Esophagus squamous epithelium (tissue), 5 donors: ENCODE measurements at regions not wholly inside any gene's neighbourhood (a gene's known extent, or its start where the extent isn't known, plus 50 kb on each side); places are given as distances from the start of the nearest gene placed in this dataset.

ENCODE experiments used
- DNase-seq: peaks from one replicate; lab custom pipeline; 2025; lab: John Stamatoyannopoulos, UW
- H3K27ac ChIP-seq, 4 donors: fragments of 200-600 bp; sonication (generic); one replicate each; pipeline ENCODE4 v1.5.1; 2016 to 2019; ENCODE audit warnings: mild to moderate bottlenecking in 1 of 4
- H3K27me3 ChIP-seq, 4 donors: fragments of 200-600 bp; sonication (generic); 1 replicate in 3 of 4; 2 replicates in 1 of 4; pipeline versions ENCODE4 v1.5.1 to v1.6.0; 2017 to 2021; ENCODE audit warnings: antibody characterized with exemption in 1 of 4
- H3K36me3 ChIP-seq, 3 donors: fragments of 200-600 bp; sonication (generic); one replicate each; pipeline ENCODE4 v1.5.1; 2016 to 2019
- H3K4me1 ChIP-seq, 3 donors: fragments of 200-600 bp; sonication (generic); one replicate each; pipeline ENCODE4 v1.5.1; 2017 to 2019
- H3K4me3 ChIP-seq, 4 donors: fragments of 200-600 bp; sonication (generic); 1 replicate in 3 of 4; 2 replicates in 1 of 4; pipeline ENCODE4 v1.5.1; 2016 to 2019; ENCODE audit warnings: mild to moderate bottlenecking in 2 of 4, moderate library complexity in 1 of 4
- H3K9me3 ChIP-seq, 3 donors: fragments of 200-600 bp; sonication (generic); one replicate each; pipeline ENCODE4 v1.5.1; 2016 to 2019
- POLR2A ChIP-seq, 4 donors: fragments of 450-650 bp; IDR thresholded peaks; one replicate each; pipeline ENCODE4 v1.6.1; 2017; ENCODE audit warnings: antibody characterized with exemption in 4 of 4, mild to moderate bottlenecking in 4 of 4, moderate library complexity in 3 of 4
- WGBS, 2 donors: methylation state at CpG; one replicate each; pipeline ENCODE4 v1.1.5; 2018; 5-methylcytosine and 5-hydroxymethylcytosine counted together
- intact Hi-C: fragments of 100-400 bp; cut with DNase I; formaldehyde crosslinking; loops from one replicate; pipeline ENCODE4 v1.15.0; 2022
- TF ChIP-seq, protein P1 (sequence below), 6 experiments: fragments of 450-650 bp in 4 of 6; fragments of 200-600 bp in 2 of 6; sonication (generic) in 2 of 6; IDR thresholded peaks; one replicate each; pipeline ENCODE4 v1.5.1; 2016 to 2019; ENCODE audit warnings: antibody characterized with exemption in 6 of 6, mild to moderate bottlenecking in 4 of 6, moderate library complexity in 4 of 6
- donor health status: DM: yes; HTN: yes; CAD: no.

DNA sequence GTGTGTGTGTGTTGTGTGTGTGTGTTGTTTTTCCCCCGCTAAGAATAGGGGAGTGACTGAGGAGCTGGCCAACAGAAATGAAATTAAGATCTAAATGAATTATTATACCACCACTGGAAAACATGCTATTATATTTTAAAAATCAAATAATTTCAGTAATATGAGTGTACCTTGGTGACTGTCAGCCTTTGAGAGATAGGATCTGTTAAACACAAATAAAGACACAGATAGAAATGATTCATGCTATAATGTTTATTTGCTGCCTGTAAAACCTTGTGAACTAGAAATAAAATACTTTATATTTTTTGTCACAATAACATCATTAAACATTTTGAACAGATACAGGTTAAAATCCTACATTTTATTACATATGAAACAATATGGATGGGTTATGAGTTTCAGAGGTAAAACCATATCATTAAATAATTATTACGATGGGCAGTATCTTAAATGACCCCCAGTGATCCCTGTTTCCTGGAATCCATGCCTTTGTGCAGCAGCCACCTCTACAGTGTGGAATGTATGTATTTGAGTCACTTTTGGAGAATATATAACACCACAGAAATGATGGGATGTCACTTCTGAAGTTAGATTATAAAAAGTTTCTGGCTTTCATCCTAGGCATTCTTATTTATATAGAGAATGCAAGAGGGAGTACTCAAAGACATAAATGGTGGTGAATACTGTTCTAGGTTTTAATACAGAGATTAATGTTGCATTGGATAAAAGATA lies 617.2 kb downstream of the CDH18 start:
- intact Hi-C loops = no loop called here
- Histone ChIP-seq H3K4me3 (no peak overlapping the region), H3K4me1 (no peaks in the 10 kb centered on the region), H3K27ac (no peak overlapping the region), H3K9me3 (no peaks in the 10 kb centered on the region), H3K36me3 (no peaks in the 10 kb centered on the region), H3K27me3 (no peaks in the 10 kb centered on the region)
- TF ChIP-seq, protein P1, sequence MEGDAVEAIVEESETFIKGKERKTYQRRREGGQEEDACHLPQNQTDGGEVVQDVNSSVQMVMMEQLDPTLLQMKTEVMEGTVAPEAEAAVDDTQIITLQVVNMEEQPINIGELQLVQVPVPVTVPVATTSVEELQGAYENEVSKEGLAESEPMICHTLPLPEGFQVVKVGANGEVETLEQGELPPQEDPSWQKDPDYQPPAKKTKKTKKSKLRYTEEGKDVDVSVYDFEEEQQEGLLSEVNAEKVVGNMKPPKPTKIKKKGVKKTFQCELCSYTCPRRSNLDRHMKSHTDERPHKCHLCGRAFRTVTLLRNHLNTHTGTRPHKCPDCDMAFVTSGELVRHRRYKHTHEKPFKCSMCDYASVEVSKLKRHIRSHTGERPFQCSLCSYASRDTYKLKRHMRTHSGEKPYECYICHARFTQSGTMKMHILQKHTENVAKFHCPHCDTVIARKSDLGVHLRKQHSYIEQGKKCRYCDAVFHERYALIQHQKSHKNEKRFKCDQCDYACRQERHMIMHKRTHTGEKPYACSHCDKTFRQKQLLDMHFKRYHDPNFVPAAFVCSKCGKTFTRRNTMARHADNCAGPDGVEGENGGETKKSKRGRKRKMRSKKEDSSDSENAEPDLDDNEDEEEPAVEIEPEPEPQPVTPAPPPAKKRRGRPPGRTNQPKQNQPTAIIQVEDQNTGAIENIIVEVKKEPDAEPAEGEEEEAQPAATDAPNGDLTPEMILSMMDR (IDR thresholded peaks at IDR 0.05) = no peak
- no peak for TF ChIP-seq POLR2A (IDR thresholded peaks at IDR 0.05)
- DNase-seq = no peak
- WGBS, 2 donors = 69 to 76% methylated on average over 2 of the region's 2 CpGs

DNA sequence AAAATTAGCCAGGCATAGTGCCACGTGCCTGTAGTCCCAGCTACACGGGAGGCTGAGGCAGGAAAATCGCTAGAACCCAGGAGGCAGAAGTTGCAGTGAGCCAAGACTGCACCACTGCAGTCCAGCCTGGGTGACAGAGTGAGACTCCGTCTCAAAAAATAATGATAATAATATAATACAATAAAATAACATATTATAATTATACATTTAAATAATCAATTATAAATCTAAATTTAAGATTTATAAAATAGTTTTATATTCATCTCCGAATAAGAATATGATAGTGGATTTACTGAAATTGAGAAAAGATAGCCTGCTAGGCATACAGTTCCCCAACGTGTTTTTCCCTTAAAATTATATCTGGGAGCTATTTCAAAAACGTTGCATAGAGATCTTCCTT lies 599.6 kb downstream of the CDH18 start:
- DNase-seq = no peak
- intact Hi-C loops = no loop called here
- TF ChIP-seq POLR2A (IDR thresholded peaks at IDR 0.05) = no peak
- TF ChIP-seq, protein P1 (IDR thresholded peaks at IDR 0.05) = no peak
- Histone ChIP-seq H3K36me3 (no peaks in the 10 kb centered on the region), H3K4me3 (no peak overlapping the region), H3K4me1 (no peaks in the 10 kb centered on the region), H3K9me3 (no peaks in the 10 kb centered on the region), H3K27me3 (no peaks in the 10 kb centered on the region), H3K27ac (no peak overlapping the region)
- 69 to 73% methylated on average over 7 of the region's 7 CpGs for WGBS, 2 donors

GRCh38 chr5:19401032-19401431 lies 587.0 kb downstream of the CDH18 start:
- Histone ChIP-seq H3K36me3 (no peaks in the 10 kb centered on the region), H3K9me3 (peaks cover 0 to 4% (median 0%) of the 10 kb centered on the region in 3 donors), H3K4me3 (no peak overlapping the region), H3K4me1 (no peaks in the 10 kb centered on the region), H3K27me3 (no peaks in the 10 kb centered on the region), H3K27ac (no peak overlapping the region)
- DNase-seq = no peak
- 43 to 56% methylated on average over 1 of the region's 1 CpG for WGBS, 2 donors
- intact Hi-C loops = no loop called here
- TF ChIP-seq POLR2A (IDR thresholded peaks at IDR 0.05) = no peak

DNA sequence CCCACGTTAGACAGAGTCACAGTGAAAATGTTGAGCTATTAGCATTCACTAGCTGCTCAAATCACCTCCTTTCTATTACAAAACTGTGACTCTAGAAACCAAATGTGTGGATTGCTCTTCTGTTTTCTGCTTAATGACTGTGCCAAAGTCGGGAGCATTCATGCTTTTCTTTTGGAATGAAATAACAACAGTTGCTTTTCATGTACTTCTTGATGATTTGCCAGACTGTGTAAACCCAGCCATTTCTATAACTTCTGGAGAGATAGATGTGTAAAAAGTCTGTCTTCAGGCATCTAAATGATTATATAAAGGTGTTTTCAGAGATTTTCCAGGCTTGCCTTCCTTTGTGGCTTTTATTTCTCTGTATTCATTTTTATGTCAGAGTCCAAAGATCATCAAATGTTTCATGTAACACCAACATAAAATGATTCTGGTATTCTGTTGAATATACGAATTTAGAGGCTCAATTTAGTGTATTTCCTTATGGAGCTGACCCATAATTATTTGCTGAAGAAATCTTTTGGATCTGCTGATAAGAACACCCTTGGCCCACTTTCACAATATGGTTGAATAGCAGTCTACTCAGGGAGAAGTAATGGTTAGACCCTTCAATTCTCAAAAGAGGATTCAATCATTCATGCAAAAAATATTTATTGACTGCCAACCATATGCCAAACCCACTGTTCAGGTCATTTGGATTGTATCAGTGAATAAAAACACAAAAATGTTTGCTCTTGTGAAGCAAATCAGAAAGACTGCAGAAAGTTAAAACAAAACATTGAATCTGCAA lies 581.2 kb downstream of the CDH18 start:
- Histone ChIP-seq H3K36me3 (no peaks in the 10 kb centered on the region), H3K9me3 (no peaks in the 10 kb centered on the region), H3K27me3 (no peaks in the 10 kb centered on the region), H3K4me3 (no peak overlapping the region), H3K27ac (no peak overlapping the region), H3K4me1 (no peaks in the 10 kb centered on the region)
- no peak for DNase-seq
- intact Hi-C loops = no loop called here
- 12 to 17% methylated on average over 3 of the region's 3 CpGs for WGBS, 2 donors
- no peak for TF ChIP-seq POLR2A (IDR thresholded peaks at IDR 0.05)
- TF ChIP-seq, protein P1 (IDR thresholded peaks at IDR 0.05) = no peak

DNA sequence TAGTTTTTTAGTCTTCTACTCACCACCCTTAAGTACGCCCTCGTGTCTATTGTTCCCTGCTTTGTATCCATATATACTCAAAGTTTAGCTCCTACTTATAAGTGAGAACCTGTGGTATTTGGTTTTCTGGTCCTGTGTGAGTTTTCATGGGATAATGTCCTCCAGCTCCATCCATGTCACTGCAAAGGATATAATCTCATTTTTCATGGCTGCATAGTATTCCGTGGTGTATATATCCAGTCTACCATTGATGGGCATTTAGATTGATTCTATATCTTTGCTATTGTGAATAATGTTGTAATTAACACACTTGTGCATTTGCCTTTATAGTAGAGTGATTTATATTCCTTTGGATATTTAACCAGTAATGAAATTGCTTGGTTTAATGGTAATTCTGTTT lies 579.9 kb downstream of the CDH18 start:
- 88 to 90% methylated on average over 3 of the region's 3 CpGs for WGBS, 2 donors
- H3K36me3 ChIP-seq = no peaks in the 10 kb centered on the region
- H3K27me3 ChIP-seq = no peaks in the 10 kb centered on the region
- no peak overlapping the region for H3K27ac ChIP-seq
- H3K9me3 ChIP-seq = no peaks in the 10 kb centered on the region
- intact Hi-C loops = no loop called here
- no peak for DNase-seq
- no peak overlapping the region for H3K4me3 ChIP-seq
- H3K4me1 ChIP-seq = no peaks in the 10 kb centered on the region
- no peak for TF ChIP-seq POLR2A (IDR thresholded peaks at IDR 0.05)
- TF ChIP-seq, protein P1 (IDR thresholded peaks at IDR 0.05) = no peak
